Neuronal stem cell (in vitro differentiated cells): ENCODE measurements at regions not wholly inside any gene's neighbourhood (a gene's known extent, or its start where the extent isn't known, plus 50 kb on each side); places are given as distances from the start of the nearest gene placed in this dataset.
"Not testable (repeated sequence)": the region's sequence is repeated elsewhere in the genome, so short reads cannot be mapped to it uniquely, and the experiment has no call there.

Source experiments
- DNase-seq: peaks from one replicate; pipeline ENCODE4 v3.0.0-alpha.2; 2013; ENCODE audit warnings: low spot score
- H2AFZ ChIP-seq: one replicate; pipeline ENCODE4 v1.6.1; 2013; ENCODE audit warnings: mild to moderate bottlenecking, low read length, inconsistent platforms
- H2AK5ac ChIP-seq: 2 replicates; pipeline ENCODE4 v1.6.1; 2013; ENCODE audit warnings: low read depth, mild to moderate bottlenecking, inconsistent platforms, low read length, moderate library complexity, mixed read lengths
- H2BK120ac ChIP-seq: 2 replicates; pipeline ENCODE4 v1.6.1; 2013; ENCODE audit warnings: low read depth, mild to moderate bottlenecking, inconsistent platforms, low read length, moderate library complexity, mixed read lengths
- H2BK12ac ChIP-seq: one replicate; pipeline ENCODE4 v1.6.1; 2013; ENCODE audit warnings: low read length, inconsistent platforms
- H2BK15ac ChIP-seq: 2 replicates; pipeline ENCODE4 v1.6.1; 2013; ENCODE audit warnings: mild to moderate bottlenecking, low read length, inconsistent platforms, mixed read lengths
- H2BK5ac ChIP-seq: one replicate; pipeline ENCODE4 v1.6.1; 2013; ENCODE audit warnings: inconsistent platforms, mild to moderate bottlenecking, low read length, moderate library complexity
- H3K14ac ChIP-seq: one replicate; pipeline ENCODE4 v1.6.1; 2013; ENCODE audit warnings: low read length, inconsistent platforms
- H3K18ac ChIP-seq: 2 replicates; pipeline ENCODE4 v1.6.1; 2013; ENCODE audit warnings: low read length, inconsistent platforms
- H3K23ac ChIP-seq: 2 replicates; pipeline ENCODE4 v1.6.1; 2013; ENCODE audit warnings: low read depth, mild to moderate bottlenecking, mixed read lengths, low read length, inconsistent platforms; ENCODE audit not compliant: poor library complexity
- H3K27ac ChIP-seq: replicated peaks from 3 replicates; pipeline ENCODE4 v1.5.1; 2013; ENCODE audit warnings: low read length, inconsistent platforms
- H3K27me3 ChIP-seq, 3 experiments: 2 replicates each; pipeline ENCODE4 v1.6.1; 2013; ENCODE audit warnings: low read length in 3 of 3, mild to moderate bottlenecking in 2 of 3, inconsistent platforms in 1 of 3, low read depth in 1 of 3, mixed read lengths in 1 of 3, moderate library complexity in 1 of 3; ENCODE audit not compliant: control insufficient read depth in 3 of 3, insufficient read depth in 3 of 3
- H3K36me3 ChIP-seq, 2 donors: replicated peaks in 1 of 2; 2 replicates each; pipeline ENCODE4 v1.6.1; 2013; ENCODE audit warnings: low read length in 2 of 2; ENCODE audit not compliant: control insufficient read depth in 2 of 2, insufficient read depth in 2 of 2
- H3K4ac ChIP-seq: 2 replicates; pipeline ENCODE4 v1.6.1; 2013; ENCODE audit warnings: inconsistent platforms, mild to moderate bottlenecking, low read length, moderate library complexity
- H3K4me1 ChIP-seq, 2 donors: 1 replicate in 1 of 2; 2 replicates in 1 of 2; pipeline ENCODE4 v1.6.1; 2013; ENCODE audit warnings: low read length in 2 of 2, low read depth in 1 of 2; ENCODE audit not compliant: control insufficient read depth in 2 of 2, insufficient read depth in 1 of 2
- H3K4me2 ChIP-seq: one replicate; pipeline ENCODE4 v1.6.1; 2013; ENCODE audit warnings: mild to moderate bottlenecking, low read length, inconsistent platforms; ENCODE audit not compliant: insufficient read depth, poor library complexity, severe bottlenecking
- H3K4me3 ChIP-seq, 2 donors: 2 replicates each; pipeline ENCODE4 v1.5.1; 2013; ENCODE audit warnings: low read length in 2 of 2, mild to moderate bottlenecking in 2 of 2, inconsistent platforms in 1 of 2, moderate library complexity in 1 of 2
- H3K79me1 ChIP-seq: one replicate; pipeline ENCODE4 v1.6.1; 2013; ENCODE audit warnings: low read depth, mild to moderate bottlenecking, inconsistent platforms, low read length, moderate library complexity
- H3K9ac ChIP-seq: one replicate; pipeline ENCODE4 v1.6.1; 2013; ENCODE audit warnings: mild to moderate bottlenecking, low read depth, low read length, inconsistent platforms; ENCODE audit not compliant: poor library complexity
- H3K9me3 ChIP-seq, 2 donors: replicated peaks in 1 of 2; 2 replicates each; pipeline versions ENCODE3 to v1.6.1; 2013; ENCODE audit warnings: low read length in 2 of 2, mild to moderate bottlenecking in 2 of 2, inconsistent platforms in 1 of 2, low read depth in 1 of 2, mixed read lengths in 1 of 2, moderate library complexity in 1 of 2; ENCODE audit not compliant: control insufficient read depth in 2 of 2, insufficient read depth in 1 of 2
- H4K8ac ChIP-seq: one replicate; pipeline ENCODE4 v1.6.1; 2013; ENCODE audit warnings: low read depth, mild to moderate bottlenecking, inconsistent platforms, low read length, moderate library complexity
- H4K91ac ChIP-seq: one replicate; pipeline ENCODE4 v1.6.1; 2013; ENCODE audit warnings: low read length, low read depth, mild to moderate bottlenecking, inconsistent platforms; ENCODE audit not compliant: poor library complexity
- WGBS, 2 donors: extraction: QIAGEN DNeasy Blood & Tissue Kit; methylation state at CpG; one replicate each; pipeline ENCODE4 v1.1.7; 2013; ENCODE audit warnings: missing lambda C conversion rate in 2 of 2, mixed read lengths in 1 of 2; ENCODE audit not compliant: insufficient read length in 2 of 2, insufficient replicate concordance in 1 of 2; ENCODE audit errors: extremely low coverage in 2 of 2; 5-methylcytosine and 5-hydroxymethylcytosine counted together

GRCh38 chr5:108461628-108462367 is 79.9 kb upstream of the FBXL17 start:
- no peak overlapping the region for H3K23ac ChIP-seq

GRCh38 chr5:108459769-108460168 is 77.9 kb upstream of the FBXL17 start:
- Histone ChIP-seq H2BK120ac (no peak overlapping the region), H2BK12ac (no peak overlapping the region), H3K9ac (no peak overlapping the region), H3K23ac (no peak overlapping the region), H2BK15ac (no peak overlapping the region), H3K27ac (no peak overlapping the region), H2BK5ac (no peak overlapping the region), H3K9me3 (no peaks in the 10 kb centered on the region), H3K4me1 (no peaks in the 10 kb centered on the region), H3K4ac (no peak overlapping the region), H2AFZ (no peak overlapping the region), H4K91ac (no peak overlapping the region), H3K4me3 (no peak overlapping the region), H3K4me2 (no peak overlapping the region), H3K36me3 (no peaks in the 10 kb centered on the region), H3K14ac (no peak overlapping the region), H2AK5ac (no peak overlapping the region), H3K27me3 (no peaks in the 10 kb centered on the region), H4K8ac (no peak overlapping the region), H3K18ac (no peak overlapping the region), H3K79me1 (no peaks in the 10 kb centered on the region)
- no peak for DNase-seq
- no CpG with 5 or more reads among the region's 2 CpGs for WGBS, 2 donors

More at GRCh38 chr5:108461628-108462367, 79.9 kb upstream of the FBXL17 start:
- H3K18ac ChIP-seq = no peak overlapping the region
- no peak overlapping the region for H3K27ac ChIP-seq
- no peak for DNase-seq
- no peaks in the 10 kb centered on the region for H3K9me3 ChIP-seq
- H2BK15ac ChIP-seq = no peak overlapping the region
- no peak overlapping the region for H3K4me3 ChIP-seq
- H3K36me3 ChIP-seq = no peaks in the 10 kb centered on the region
- no peak overlapping the region for H2AK5ac ChIP-seq
- no peak overlapping the region for H2BK120ac ChIP-seq
- H3K4me1 ChIP-seq = no peaks in the 10 kb centered on the region
- H4K91ac ChIP-seq = no peak overlapping the region
- no peak overlapping the region for H3K14ac ChIP-seq
- no peak overlapping the region for H3K9ac ChIP-seq
- H3K79me1 ChIP-seq = no peaks in the 10 kb centered on the region
- no peak overlapping the region for H2BK12ac ChIP-seq
- no peak overlapping the region for H2AFZ ChIP-seq
- no CpG with 5 or more reads among the region's 1 CpG for WGBS, 2 donors
- H4K8ac ChIP-seq = no peak overlapping the region
- H2BK5ac ChIP-seq = no peak overlapping the region
- no peaks in the 10 kb centered on the region for H3K27me3 ChIP-seq
- H3K4ac ChIP-seq = no peak overlapping the region
- H3K4me2 ChIP-seq = no peak overlapping the region

GRCh38 chr5:108451269-108451668 is 69.4 kb upstream of the FBXL17 start:
- H2BK5ac ChIP-seq = no peak overlapping the region
- H4K91ac ChIP-seq = no peak overlapping the region
- H2BK15ac ChIP-seq = no peak overlapping the region
- H2AFZ ChIP-seq = no peak overlapping the region
- no peak for DNase-seq
- H3K23ac ChIP-seq = no peak overlapping the region
- H3K18ac ChIP-seq = no peak overlapping the region
- H3K9me3 ChIP-seq = peaks cover 0 to 2% of the 10 kb centered on the region in 2 donors
- H3K4me1 ChIP-seq = no peaks in the 10 kb centered on the region
- H4K8ac ChIP-seq = no peak overlapping the region
- no peak overlapping the region for H3K4me2 ChIP-seq
- no peak overlapping the region for H3K4me3 ChIP-seq
- H2AK5ac ChIP-seq = no peak overlapping the region
- H3K36me3 ChIP-seq = no peaks in the 10 kb centered on the region
- H3K4ac ChIP-seq = no peak overlapping the region
- H3K79me1 ChIP-seq = no peaks in the 10 kb centered on the region
- no peak overlapping the region for H3K14ac ChIP-seq
- no peak overlapping the region for H2BK120ac ChIP-seq
- no peak overlapping the region for H3K9ac ChIP-seq
- no peak overlapping the region for H3K27ac ChIP-seq
- H2BK12ac ChIP-seq = no peak overlapping the region
- no peaks in the 10 kb centered on the region for H3K27me3 ChIP-seq

GRCh38 chr5:108444130-108444529 is 62.2 kb upstream of the FBXL17 start:
- H3K79me1 ChIP-seq, H4K8ac ChIP-seq, H3K27ac ChIP-seq, H3K18ac ChIP-seq, H2BK5ac ChIP-seq, H3K27me3 ChIP-seq, H3K9me3 ChIP-seq, H3K4me3 ChIP-seq, H2AK5ac ChIP-seq, H3K4me1 ChIP-seq, H3K14ac ChIP-seq, DNase-seq, H4K91ac ChIP-seq, H2BK12ac ChIP-seq, H3K4me2 ChIP-seq, H3K23ac ChIP-seq, H3K4ac ChIP-seq, H2BK15ac ChIP-seq, H3K9ac ChIP-seq, H2AFZ ChIP-seq, H2BK120ac ChIP-seq, H3K36me3 ChIP-seq: not testable (repeated sequence)
- no CpG with 5 or more reads among the region's 3 CpGs for WGBS, 2 donors
